Liver (tissue), 8 donors: ENCODE measurements at regions not wholly inside any gene's neighbourhood (a gene's known extent, or its start where the extent isn't known, plus 50 kb on each side); places are given as distances from the start of the nearest gene placed in this dataset.

Experiments used
- DNase-seq: peaks from one replicate; pipeline ENCODE4 v3.0.0-alpha.2; 2017; ENCODE audit warnings: low spot score
- H3K27ac ChIP-seq, 2 donors: one replicate each; pipeline ENCODE4 v1.7.0; 2013; ENCODE audit warnings: inconsistent platforms in 2 of 2, low read length in 2 of 2, control low read depth in 1 of 2, low read depth in 1 of 2, mild to moderate bottlenecking in 1 of 2
- H3K27me3 ChIP-seq, 4 donors: one replicate each; pipeline versions ENCODE4 v1.6.1 to v1.7.0; 2013; ENCODE audit warnings: low read length in 3 of 4, inconsistent platforms in 1 of 4, mild to moderate bottlenecking in 1 of 4, moderate library complexity in 1 of 4; ENCODE audit not compliant: control insufficient read depth in 4 of 4, insufficient read depth in 4 of 4
- H3K36me3 ChIP-seq, 4 donors: one replicate each; pipeline versions ENCODE4 v1.6.1 to v1.7.0; 2013; ENCODE audit warnings: low read length in 3 of 4, mild to moderate bottlenecking in 3 of 4, low read depth in 1 of 4, moderate library complexity in 1 of 4; ENCODE audit not compliant: control insufficient read depth in 4 of 4, insufficient read depth in 3 of 4
- H3K4me1 ChIP-seq, 4 donors: one replicate each; pipeline versions ENCODE4 v1.6.1 to v1.7.0; 2013; ENCODE audit warnings: low read length in 3 of 4, mild to moderate bottlenecking in 3 of 4, moderate library complexity in 1 of 4; ENCODE audit not compliant: control insufficient read depth in 4 of 4, insufficient read depth in 4 of 4
- H3K4me3 ChIP-seq, 3 donors: one replicate each; pipeline versions ENCODE4 v1.6.1 to v1.7.0; 2013; ENCODE audit warnings: low read length in 3 of 3, control low read depth in 1 of 3, low read depth in 1 of 3, mild to moderate bottlenecking in 1 of 3
- H3K9ac ChIP-seq, 2 donors: one replicate each; pipeline ENCODE4 v1.7.0; 2013; ENCODE audit warnings: low read length in 2 of 2, mild to moderate bottlenecking in 2 of 2, moderate library complexity in 2 of 2, control low read depth in 1 of 2, low read depth in 1 of 2
- H3K9me3 ChIP-seq, 4 donors: one replicate each; pipeline versions ENCODE4 v1.6.1 to v1.7.0; 2013; ENCODE audit warnings: low read length in 3 of 4; ENCODE audit not compliant: control insufficient read depth in 4 of 4
- EGR1 ChIP-seq, 2 donors: IDR thresholded peaks; 2 replicates each; pipeline ENCODE4 v1.6.1; 2016 to 2018; ENCODE audit warnings: antibody characterized with exemption in 2 of 2, low read depth in 2 of 2
- FOXA1 ChIP-seq: IDR thresholded peaks from 2 replicates; pipeline ENCODE4 v1.6.1; 2016; ENCODE audit warnings: antibody characterized with exemption
- FOXA2 ChIP-seq: IDR thresholded peaks from 2 replicates; pipeline ENCODE4 v1.6.1; 2016; ENCODE audit warnings: antibody characterized with exemption
- GABPA ChIP-seq, 2 donors: IDR thresholded peaks in 1 of 2; conservative IDR thresholded peaks in 1 of 2; 2 replicates each; pipeline ENCODE4 v1.6.1; 2016; ENCODE audit warnings: antibody characterized with exemption in 2 of 2, mild to moderate bottlenecking in 1 of 2, moderate library complexity in 1 of 2
- HNF4A ChIP-seq, 2 donors: conservative IDR thresholded peaks; 2 replicates each; pipeline ENCODE4 v1.6.1; 2016; ENCODE audit warnings: antibody characterized with exemption in 2 of 2, mild to moderate bottlenecking in 2 of 2
- HNF4G ChIP-seq: IDR thresholded peaks from 2 replicates; pipeline ENCODE4 v1.6.1; 2016; ENCODE audit warnings: antibody characterized with exemption
- JUND ChIP-seq, 2 donors: IDR thresholded peaks; 2 replicates each; pipeline ENCODE4 v1.6.1; 2016; ENCODE audit warnings: antibody characterized with exemption in 2 of 2
- NR2F2 ChIP-seq: IDR thresholded peaks from 2 replicates; pipeline ENCODE4 v1.6.1; 2016; ENCODE audit warnings: antibody characterized with exemption
- REST ChIP-seq: IDR thresholded peaks from 2 replicates; pipeline ENCODE4 v1.6.1; 2016; ENCODE audit warnings: antibody characterized with exemption, mild to moderate bottlenecking
- RXRA ChIP-seq, 2 donors: IDR thresholded peaks; 2 replicates each; pipeline ENCODE4 v1.6.1; 2017 to 2018; ENCODE audit warnings: antibody characterized with exemption in 2 of 2, mild to moderate bottlenecking in 1 of 2
- SP1 ChIP-seq: IDR thresholded peaks from 2 replicates; pipeline ENCODE4 v1.6.1; 2018; ENCODE audit warnings: antibody characterized with exemption, mild to moderate bottlenecking
- TAF1 ChIP-seq: conservative IDR thresholded peaks from 2 replicates; pipeline ENCODE4 v1.6.1; 2016; ENCODE audit warnings: antibody characterized with exemption, mild to moderate bottlenecking
- YY1 ChIP-seq: IDR thresholded peaks from 2 replicates; pipeline ENCODE4 v1.6.1; 2016; ENCODE audit warnings: antibody characterized with exemption, mild to moderate bottlenecking
- WGBS: extraction: QIAGEN DNeasy Blood & Tissue Kit; methylation state at CpG from one replicate; pipeline ENCODE4 v1.1.7; 2013; 5-methylcytosine and 5-hydroxymethylcytosine counted together
- TF ChIP-seq, protein P1 (sequence below): IDR thresholded peaks from 2 replicates; pipeline ENCODE4 v1.6.1; 2016; ENCODE audit warnings: antibody characterized with exemption
- TF ChIP-seq, protein P2 (sequence below): IDR thresholded peaks from 2 replicates; pipeline ENCODE4 v1.6.1; 2016; ENCODE audit warnings: antibody characterized with exemption
- TF ChIP-seq, protein P3 (sequence below): fragments of 150-350 bp; IDR thresholded peaks from 2 replicates; pipeline ENCODE4 v1.5.1; 2017; ENCODE audit warnings: improper control_type of control experiment, low read depth, low read length; ENCODE audit not compliant: missing input control
- donor health status: healthy.
- donor health status: healthy.
- donor health status: healthy.
- donor health status: healthy.
- donor health status: healthy.

- TF ChIP-seq TAF1: no peak
- no peak for TF ChIP-seq FOXA1
- no peak for TF ChIP-seq SP1
- no peak for TF ChIP-seq FOXA2
- TF ChIP-seq, protein P1, sequence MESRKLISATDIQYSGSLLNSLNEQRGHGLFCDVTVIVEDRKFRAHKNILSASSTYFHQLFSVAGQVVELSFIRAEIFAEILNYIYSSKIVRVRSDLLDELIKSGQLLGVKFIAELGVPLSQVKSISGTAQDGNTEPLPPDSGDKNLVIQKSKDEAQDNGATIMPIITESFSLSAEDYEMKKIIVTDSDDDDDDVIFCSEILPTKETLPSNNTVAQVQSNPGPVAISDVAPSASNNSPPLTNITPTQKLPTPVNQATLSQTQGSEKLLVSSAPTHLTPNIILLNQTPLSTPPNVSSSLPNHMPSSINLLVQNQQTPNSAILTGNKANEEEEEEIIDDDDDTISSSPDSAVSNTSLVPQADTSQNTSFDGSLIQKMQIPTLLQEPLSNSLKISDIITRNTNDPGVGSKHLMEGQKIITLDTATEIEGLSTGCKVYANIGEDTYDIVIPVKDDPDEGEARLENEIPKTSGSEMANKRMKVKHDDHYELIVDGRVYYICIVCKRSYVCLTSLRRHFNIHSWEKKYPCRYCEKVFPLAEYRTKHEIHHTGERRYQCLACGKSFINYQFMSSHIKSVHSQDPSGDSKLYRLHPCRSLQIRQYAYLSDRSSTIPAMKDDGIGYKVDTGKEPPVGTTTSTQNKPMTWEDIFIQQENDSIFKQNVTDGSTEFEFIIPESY: no peak
- no peak for TF ChIP-seq GABPA (IDR thresholded peaks at IDR 0.05 in 1 of 2, conservative IDR thresholded peaks at IDR 0.05 in 1 of 2)
- TF ChIP-seq JUND (IDR thresholded peaks at IDR 0.05): no peak
- no peak for TF ChIP-seq NR2F2
- H3K27ac ChIP-seq: no peak overlapping the region
- 81% methylated on average over 8 of the region's 8 CpGs for WGBS
- no peaks in the 10 kb centered on the region for H3K9me3 ChIP-seq
- H3K4me3 ChIP-seq: no peak overlapping the region
- H3K27me3 ChIP-seq: peaks cover 0 to 3% (median 0%) of the 10 kb centered on the region in 4 donors
- no peak for DNase-seq
- no peaks in the 10 kb centered on the region for H3K36me3 ChIP-seq
- no peak overlapping the region for H3K9ac ChIP-seq
- H3K4me1 ChIP-seq: no peaks in the 10 kb centered on the region
Measured at GRCh38 chr2:216758256-216759155, 63.2 kb upstream of the IGFBP5 start.

DNA sequence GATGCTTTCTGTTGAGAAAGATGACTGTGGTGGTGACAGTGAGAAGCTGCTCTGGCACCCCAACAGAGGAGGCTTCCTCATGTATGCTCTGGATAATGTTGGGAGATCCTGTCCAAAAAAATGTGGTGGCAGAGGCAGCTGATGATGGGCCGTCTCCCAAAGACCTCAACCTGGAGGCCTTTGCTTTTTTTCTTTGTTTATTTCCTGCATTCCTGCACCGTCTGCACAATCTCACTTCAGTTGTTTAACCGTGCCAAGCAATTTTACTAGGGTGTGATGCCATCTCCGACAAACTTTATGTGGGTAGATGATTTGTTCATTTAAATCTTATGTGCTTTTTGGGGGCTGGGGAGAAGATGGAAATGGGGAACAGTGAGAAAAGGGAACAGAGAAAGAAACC lies 62.2 kb upstream of the IGFBP5 start:
- no peak overlapping the region for H3K9ac ChIP-seq
- no peak for DNase-seq
- no peaks in the 10 kb centered on the region for H3K4me1 ChIP-seq
- H3K4me3 ChIP-seq: no peak overlapping the region
- H3K36me3 ChIP-seq: no peaks in the 10 kb centered on the region
- H3K27ac ChIP-seq: no peak overlapping the region
- no peaks in the 10 kb centered on the region for H3K9me3 ChIP-seq
- no peak for TF ChIP-seq YY1
- no peak for TF ChIP-seq HNF4G
- no peak for TF ChIP-seq SP1
- TF ChIP-seq JUND (IDR thresholded peaks at IDR 0.05): no peak
- no peak for TF ChIP-seq REST
- TF ChIP-seq EGR1 (IDR thresholded peaks at IDR 0.05; ENCODE audit: low read depth in 2 of 2): no peak
- TF ChIP-seq FOXA2: no peak
- TF ChIP-seq NR2F2: no peak
- TF ChIP-seq, protein P2, sequence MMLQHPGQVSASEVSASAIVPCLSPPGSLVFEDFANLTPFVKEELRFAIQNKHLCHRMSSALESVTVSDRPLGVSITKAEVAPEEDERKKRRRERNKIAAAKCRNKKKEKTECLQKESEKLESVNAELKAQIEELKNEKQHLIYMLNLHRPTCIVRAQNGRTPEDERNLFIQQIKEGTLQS: no peak
- no peak for TF ChIP-seq GABPA (IDR thresholded peaks at IDR 0.05 in 1 of 2, conservative IDR thresholded peaks at IDR 0.05 in 1 of 2)
- TF ChIP-seq FOXA1: no peak
- no peak for TF ChIP-seq RXRA (IDR thresholded peaks at IDR 0.05)
- no peak for TF ChIP-seq HNF4A (conservative IDR thresholded peaks at IDR 0.05)
- TF ChIP-seq, protein P3, sequence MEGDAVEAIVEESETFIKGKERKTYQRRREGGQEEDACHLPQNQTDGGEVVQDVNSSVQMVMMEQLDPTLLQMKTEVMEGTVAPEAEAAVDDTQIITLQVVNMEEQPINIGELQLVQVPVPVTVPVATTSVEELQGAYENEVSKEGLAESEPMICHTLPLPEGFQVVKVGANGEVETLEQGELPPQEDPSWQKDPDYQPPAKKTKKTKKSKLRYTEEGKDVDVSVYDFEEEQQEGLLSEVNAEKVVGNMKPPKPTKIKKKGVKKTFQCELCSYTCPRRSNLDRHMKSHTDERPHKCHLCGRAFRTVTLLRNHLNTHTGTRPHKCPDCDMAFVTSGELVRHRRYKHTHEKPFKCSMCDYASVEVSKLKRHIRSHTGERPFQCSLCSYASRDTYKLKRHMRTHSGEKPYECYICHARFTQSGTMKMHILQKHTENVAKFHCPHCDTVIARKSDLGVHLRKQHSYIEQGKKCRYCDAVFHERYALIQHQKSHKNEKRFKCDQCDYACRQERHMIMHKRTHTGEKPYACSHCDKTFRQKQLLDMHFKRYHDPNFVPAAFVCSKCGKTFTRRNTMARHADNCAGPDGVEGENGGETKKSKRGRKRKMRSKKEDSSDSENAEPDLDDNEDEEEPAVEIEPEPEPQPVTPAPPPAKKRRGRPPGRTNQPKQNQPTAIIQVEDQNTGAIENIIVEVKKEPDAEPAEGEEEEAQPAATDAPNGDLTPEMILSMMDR: no peak
- WGBS: 70% methylated on average over 4 of the region's 4 CpGs
- peaks cover 0 to 3% (median 0%) of the 10 kb centered on the region in 4 donors for H3K27me3 ChIP-seq
